Muscle of arm (tissue), 1 donor: ENCODE measurements at regions not wholly inside any gene's neighbourhood (a gene's known extent, or its start where the extent isn't known, plus 50 kb on each side); places are given as distances from the start of the nearest gene placed in this dataset.
"Not testable (repeated sequence)": the region's sequence is repeated elsewhere in the genome, so short reads cannot be mapped to it uniquely, and the experiment has no call there.

Experiments
- DNase-seq: peaks from one replicate; pipeline ENCODE4 v3.0.0-alpha.2; 2013

GRCh38 chr6:125354649-125355048 lies 52.9 kb upstream of the HDDC2 start:
- no peak for DNase-seq

GRCh38 chr6:125356884-125357283 lies 55.1 kb upstream of the HDDC2 start:
- DNase-seq, result no peak

- no peak for DNase-seq
Observed at GRCh38 chr6:125357515-125358256, 55.9 kb upstream of the HDDC2 start.

GRCh38 chr6:125358898-125359297 lies 57.1 kb upstream of the HDDC2 start:
- no peak for DNase-seq

- no peak for DNase-seq
Observed at GRCh38 chr6:125361868-125362267, 60.1 kb upstream of the HDDC2 start.

- peak; percentile 49 for DNase-seq
Observed at GRCh38 chr6:125363039-125363823, 61.5 kb upstream of the HDDC2 start.

GRCh38 chr6:125363824-125364165 lies 62.0 kb upstream of the HDDC2 start:
- DNase-seq, result no peak

- no peak for DNase-seq
Observed at GRCh38 chr6:125365230-125365629, 63.5 kb upstream of the HDDC2 start.

GRCh38 chr6:125367036-125367782 lies 65.4 kb upstream of the HDDC2 start:
- DNase-seq, result no peak

GRCh38 chr6:125370343-125370742 lies 68.6 kb upstream of the HDDC2 start:
- DNase-seq, result no peak

GRCh38 chr6:125375013-125375412 lies 73.2 kb upstream of the HDDC2 start:
- DNase-seq, result no peak

- no peak for DNase-seq
Observed at GRCh38 chr6:125375821-125376220, 74.1 kb upstream of the HDDC2 start.

- DNase-seq, result no peak
Observed at GRCh38 chr6:125377621-125378020, 75.9 kb upstream of the HDDC2 start.

- no peak for DNase-seq
Observed at GRCh38 chr6:125379174-125379573, 77.4 kb upstream of the HDDC2 start.

- DNase-seq, result no peak
Observed at GRCh38 chr6:125380474-125380873, 78.7 kb upstream of the HDDC2 start.

GRCh38 chr6:125386337-125386736 lies 84.6 kb upstream of the HDDC2 start:
- not testable (repeated sequence) for DNase-seq

- no peak for DNase-seq
Observed at GRCh38 chr6:125392682-125393081, 90.9 kb upstream of the HDDC2 start.

GRCh38 chr6:125393449-125393858 lies 91.7 kb upstream of the HDDC2 start:
- DNase-seq, result no peak

- no peak for DNase-seq
Observed at GRCh38 chr6:125406741-125407140, 105.0 kb upstream of the HDDC2 start.

- no peak for DNase-seq
Observed at GRCh38 chr6:125414507-125414906, 112.7 kb upstream of the HDDC2 start.

- DNase-seq, result no peak
Observed at GRCh38 chr6:125415913-125416312, 114.1 kb upstream of the HDDC2 start.

GRCh38 chr6:125421836-125422235 lies 120.1 kb upstream of the HDDC2 start:
- DNase-seq, result no peak

GRCh38 chr6:125423047-125423446 lies 121.3 kb upstream of the HDDC2 start:
- DNase-seq, result no peak
